GDM1 (cell line): ENCODE measurements at regions not wholly inside any gene's neighbourhood (a gene's known extent, or its start where the extent isn't known, plus 50 kb on each side); places are given as distances from the start of the nearest gene placed in this dataset.
"Not testable (repeated sequence)": the region's sequence is repeated elsewhere in the genome, so short reads cannot be mapped to it uniquely, and the experiment has no call there.

ENCODE experiments used
- DNase-seq: peaks from one replicate; lab custom pipeline; 2025; lab: John Stamatoyannopoulos, UW

DNA sequence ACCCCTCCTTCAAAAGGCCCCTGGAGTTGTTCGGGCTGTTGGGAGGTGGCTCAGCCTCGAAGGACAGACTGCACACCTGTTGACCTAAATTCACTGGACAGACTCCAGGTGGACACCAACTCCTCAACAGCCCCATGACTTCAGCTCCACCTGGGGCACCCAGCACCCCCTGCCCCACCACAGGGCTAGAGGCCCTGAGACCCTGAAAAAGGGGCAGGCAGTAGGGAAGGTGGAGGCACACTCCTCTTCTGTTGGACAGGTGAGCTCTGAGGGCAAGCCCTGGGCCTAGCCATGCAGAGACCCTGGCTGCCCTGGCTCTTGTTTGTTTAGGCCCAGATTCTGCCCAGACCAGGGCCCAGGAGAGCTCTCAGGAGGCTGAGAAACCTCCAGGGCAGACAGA, 409.7 kb upstream of the CAMK1G start:
- DNase-seq: not testable (repeated sequence)

DNA sequence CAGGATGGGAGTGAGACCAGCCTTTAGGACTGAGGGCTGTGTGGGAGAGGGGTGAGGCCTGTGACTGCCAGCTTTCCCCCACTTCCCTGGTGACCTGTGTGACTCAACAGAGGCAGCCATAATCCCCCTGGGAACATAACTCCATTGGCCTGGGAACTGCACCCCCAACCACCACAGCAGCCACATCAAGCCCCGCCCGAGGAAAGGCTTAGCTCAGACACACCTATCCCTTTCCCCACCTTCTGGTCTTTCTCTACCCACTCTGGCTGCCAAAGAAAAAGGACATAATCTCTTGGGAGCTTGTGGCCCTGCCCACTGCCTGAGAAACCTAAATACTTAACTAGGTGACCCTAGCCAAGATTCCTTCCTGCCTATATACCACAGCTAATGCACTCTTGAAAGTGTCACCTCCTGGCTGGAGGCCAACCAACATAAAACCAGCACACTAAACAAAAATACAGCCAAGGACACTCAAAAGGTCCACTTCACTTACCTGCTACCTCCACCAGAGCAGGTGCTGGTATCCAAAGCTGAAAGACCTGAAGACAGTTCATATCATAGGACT, 406.6 kb upstream of the CAMK1G start:
- DNase-seq: no peak

DNA sequence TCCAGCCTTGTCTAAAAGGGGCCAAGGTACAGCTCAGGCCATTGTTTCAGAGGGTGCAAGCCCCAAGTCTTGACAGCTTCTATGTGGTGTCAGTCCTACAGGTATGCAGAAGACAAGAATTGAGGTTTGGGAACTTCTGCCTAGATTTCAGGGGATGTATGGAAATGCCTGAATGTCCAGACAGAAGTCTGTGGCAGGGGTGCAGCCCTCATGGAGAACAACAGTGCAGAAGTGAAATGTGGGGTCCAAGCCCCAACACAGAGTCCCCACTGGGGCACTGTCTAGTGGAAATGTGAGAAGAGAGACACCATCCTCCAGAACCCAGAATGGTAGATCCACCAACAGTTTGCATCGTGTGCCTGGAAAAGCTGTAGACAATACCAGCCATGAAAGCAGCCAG, 400.3 kb upstream of the CAMK1G start:
- DNase-seq: no peak

DNA sequence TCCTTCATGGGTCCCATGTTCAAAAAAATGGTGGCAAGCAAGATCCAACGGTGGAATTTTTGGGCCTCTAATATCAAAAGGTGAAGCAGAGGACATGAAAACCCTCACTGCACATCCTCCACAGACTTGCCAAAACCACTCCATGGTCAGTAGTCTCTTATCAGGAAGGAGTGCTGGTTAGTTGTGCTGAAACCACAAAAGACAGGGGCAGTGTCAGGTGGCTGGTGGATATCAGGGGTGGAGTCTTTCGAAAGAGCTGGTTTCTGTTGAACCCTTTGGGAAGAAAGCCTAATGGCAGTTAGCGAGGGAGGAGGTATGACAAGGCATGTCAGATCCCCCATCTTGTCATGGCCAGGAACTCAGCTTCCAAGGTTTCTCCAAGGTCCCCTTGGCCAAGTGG, 395.9 kb upstream of the CAMK1G start:
- no peak for DNase-seq

DNA sequence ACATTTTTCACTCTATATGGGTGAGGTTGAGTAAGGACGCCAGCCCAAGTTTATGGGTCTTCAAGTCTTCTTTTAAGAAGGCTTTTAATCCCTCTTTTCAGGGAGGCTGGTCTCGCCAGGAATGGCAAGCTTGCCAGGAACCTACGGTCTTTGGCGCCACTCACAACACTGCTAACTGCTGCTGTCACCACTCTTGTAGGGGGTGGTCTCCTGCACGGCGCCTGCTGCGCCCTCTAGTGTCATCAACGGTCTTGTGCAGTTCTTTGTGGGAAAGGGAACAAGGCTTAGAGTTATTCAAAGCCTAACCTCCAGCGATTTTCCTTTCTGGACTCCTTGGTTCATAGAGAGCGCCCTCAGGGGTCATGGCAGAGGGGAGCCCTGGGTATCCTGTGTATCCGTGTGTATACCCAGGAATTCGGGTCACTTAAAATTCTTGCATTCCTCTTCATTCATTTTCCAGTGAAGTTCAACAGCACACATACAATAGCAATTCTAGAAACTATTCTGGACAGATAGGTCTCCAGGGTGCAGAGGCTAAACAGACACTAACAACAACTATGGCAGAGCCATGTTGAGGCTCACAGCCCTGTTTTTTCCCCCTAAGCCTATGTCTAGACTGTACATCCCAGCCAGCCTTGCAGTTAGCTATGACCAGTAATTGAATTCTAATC, 392.8 kb upstream of the CAMK1G start:
- no peak for DNase-seq

DNA sequence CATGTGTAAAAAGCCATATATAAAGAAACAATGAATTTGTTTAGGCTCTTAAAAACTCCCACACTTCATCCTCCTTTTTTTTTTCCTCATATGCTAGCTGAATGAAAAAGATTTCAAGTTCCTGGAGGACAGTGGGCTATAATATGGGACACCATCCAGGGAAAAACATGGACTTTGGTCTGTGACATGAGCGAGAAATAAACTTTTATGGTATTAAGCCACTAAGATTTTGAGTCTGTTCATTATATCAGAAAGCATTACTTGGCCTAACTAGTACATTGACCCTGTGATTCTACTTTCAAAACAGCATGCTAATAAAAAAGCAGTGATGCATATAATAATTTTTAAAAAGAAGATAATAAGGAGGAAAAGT, 392.3 kb upstream of the CAMK1G start:
- DNase-seq: no peak

DNA sequence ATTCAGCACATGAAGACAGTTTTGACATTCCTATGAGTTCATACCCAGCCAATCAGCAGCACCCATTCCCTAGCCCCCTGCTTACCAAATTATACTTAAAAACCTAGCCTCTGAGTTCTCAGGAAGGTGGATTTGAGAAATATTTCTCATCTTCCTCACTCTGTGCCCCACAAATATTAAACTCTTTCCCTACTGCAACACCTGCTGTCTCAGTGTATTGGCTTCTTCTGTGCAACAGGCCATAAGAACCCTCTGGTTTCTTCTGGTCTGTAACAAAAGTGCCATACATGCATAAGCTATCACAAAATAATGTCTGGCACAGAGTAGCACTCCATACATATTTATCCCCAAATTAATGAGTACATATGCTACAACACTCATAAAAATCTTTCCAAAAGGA, 387.4 kb upstream of the CAMK1G start:
- no peak for DNase-seq

DNA sequence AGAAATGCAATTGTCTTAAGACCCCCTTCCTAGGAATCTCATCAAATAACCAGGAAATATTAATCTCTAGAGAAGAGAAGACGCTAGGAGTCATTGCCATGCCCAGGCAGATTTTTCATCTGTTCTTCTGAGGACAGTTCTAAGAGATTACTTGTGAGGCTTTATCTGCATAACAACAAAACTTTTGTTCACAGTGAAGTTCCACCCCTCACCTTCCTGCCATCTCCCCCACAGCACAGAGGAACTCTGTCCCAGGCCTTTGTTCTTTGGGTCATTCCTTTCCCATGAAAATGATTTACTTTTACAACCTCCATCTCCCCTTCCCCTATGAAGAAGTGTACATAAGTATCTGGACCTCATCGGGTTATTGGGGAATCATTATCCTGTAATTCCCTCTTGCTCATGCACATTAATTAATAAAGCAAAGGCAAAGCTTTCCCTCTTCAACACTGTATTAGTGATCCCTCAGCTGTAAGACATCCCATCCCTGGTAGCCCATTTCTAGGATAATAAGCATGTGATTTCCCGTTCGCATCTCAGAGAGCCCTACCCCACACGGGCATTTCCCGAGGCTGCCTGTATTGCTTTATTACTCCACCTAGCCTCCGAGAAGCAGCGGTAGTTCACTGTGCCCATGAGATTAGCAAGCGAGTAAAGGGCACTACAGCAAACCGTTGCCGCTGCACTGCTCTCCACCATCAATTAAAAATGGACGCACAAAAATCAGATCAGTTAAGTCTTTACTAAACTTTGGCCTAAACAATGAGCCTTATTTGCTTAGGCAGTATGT, 384.4 kb upstream of the CAMK1G start:
- no peak for DNase-seq

DNA sequence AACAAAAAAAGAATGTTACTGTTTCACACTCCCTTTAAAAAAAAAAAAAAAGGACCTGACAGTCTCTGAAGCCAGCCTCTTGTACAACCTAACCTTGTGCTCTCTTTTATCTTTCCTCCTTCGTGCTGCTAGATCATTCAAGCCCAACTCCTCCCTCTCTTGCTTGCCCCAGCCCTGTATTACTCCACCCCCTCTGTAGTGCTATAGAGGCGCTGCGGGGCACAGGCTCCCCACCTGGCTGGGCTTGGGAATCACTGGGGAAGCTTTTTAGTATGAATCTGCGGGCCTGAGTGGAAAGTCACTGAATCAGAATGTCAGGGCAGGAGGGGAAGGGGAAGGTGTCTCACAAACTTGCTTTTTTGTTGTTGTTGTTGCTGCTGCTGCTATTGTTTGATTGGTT, 383.7 kb upstream of the CAMK1G start:
- no peak for DNase-seq

DNA sequence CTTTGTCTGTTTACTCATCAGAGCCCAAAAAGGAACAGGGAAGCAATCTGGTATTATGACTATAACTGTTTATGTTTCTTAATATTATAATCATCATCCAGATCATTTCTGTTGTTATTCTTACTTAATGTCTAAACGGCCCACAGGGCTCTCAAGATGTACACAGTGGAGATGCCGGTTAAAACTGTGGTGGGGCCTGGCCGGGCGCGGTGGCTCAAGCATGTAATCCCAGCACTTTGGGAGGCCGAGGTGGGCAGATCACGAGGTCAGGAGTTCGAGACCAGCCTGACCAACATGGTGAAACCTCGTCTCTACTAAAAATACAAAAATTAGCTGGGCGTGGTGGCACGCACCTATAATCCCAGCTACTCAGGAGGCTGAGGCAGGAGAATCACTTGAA, 381.2 kb upstream of the CAMK1G start:
- DNase-seq: not testable (repeated sequence)

DNA sequence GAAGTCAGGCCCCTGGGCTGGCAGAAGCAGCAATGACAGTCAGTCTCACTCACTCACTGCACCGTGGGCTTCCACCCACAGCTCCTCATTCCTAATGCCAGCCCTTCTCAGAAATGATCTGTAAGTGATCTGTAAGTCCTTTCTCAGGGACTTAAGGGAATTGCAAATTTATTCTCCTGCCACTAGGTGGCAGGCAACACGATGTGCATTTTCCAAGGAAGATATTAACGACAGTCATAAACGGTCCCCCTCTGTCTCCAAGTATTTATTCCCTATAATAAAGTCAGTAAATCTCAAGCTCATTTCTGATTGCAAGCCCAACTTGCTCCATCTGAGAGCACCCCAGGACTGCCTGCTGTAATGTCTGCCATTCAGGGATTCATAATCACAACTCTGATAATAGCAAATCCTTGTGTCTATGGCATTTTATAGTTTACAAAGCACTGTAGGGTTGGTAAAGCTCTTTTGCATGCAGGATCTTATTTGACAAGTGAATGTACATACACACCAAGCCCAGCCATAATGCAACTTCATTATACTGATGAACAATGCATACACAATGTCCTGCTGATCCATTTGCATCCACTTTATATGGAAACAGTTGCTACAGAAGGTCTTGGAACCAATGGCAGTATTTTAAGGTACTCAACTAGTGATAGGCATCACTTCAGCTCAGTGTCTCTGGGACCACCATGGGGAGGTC, 380.5 kb upstream of the CAMK1G start:
- DNase-seq: no peak

DNA sequence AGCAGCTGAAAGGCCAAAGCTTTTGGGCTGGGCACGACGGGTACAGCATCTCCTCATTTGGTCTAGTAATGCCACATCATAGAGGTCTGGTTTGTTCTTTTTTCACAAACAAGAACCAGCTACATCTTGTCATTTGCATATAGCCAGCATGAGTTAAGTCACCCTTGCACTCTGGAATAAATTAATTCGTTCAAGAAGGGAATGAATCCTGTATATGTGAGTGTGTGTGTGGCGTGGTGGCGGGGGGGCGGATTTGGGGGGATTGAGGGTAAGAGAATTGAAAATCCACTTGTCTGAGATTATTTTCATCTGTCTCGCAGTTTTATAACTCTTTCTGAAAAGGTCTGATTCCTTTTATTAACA, 380.0 kb upstream of the CAMK1G start:
- DNase-seq: no peak

DNA sequence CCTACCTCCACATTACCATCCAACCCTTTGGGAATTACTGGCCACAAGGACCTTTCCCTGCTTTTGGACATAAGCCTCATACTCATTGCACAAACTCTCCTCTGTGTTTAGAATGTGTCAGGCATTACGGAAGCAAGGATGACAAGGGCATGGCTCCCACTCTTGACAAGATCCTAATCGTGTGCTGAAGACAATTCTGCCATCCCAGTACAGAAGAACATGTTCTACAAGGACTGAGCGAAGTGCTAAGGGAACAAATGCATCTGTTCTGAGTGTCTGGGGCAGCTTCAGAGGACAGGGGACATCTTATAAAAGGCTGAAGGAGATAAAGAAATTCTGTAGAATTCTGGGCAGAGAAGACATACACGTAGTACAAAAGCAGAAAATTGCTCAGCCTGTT, 378.5 kb upstream of the CAMK1G start:
- no peak for DNase-seq

DNA sequence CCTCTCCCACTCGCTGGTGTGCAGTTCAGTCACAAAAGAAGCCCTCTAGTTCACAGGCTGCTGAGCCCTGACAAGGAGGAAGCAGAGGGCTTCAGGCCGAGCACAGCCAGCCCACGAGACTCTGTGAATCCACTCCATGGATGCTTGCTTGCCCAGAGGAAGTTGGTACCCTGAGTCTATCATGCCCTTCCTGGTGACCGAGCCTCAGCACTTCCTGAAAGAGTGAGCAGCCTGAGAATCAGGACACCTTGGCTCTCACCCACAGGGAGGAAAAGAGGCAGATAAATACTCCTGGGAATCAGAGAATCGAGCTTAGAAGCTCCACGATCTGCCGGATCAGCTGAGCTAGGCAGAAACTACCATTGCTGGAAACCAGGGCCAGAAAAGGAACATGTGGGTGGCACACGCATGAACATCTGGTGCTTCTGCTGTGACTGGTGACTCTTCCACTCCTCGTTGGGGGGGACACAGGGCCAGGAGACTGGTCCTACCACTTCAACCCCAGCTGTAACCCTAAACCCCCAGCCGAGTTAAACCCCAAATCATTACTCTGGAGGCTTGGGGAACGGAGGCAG, 376.3 kb upstream of the CAMK1G start:
- DNase-seq: no peak

DNA sequence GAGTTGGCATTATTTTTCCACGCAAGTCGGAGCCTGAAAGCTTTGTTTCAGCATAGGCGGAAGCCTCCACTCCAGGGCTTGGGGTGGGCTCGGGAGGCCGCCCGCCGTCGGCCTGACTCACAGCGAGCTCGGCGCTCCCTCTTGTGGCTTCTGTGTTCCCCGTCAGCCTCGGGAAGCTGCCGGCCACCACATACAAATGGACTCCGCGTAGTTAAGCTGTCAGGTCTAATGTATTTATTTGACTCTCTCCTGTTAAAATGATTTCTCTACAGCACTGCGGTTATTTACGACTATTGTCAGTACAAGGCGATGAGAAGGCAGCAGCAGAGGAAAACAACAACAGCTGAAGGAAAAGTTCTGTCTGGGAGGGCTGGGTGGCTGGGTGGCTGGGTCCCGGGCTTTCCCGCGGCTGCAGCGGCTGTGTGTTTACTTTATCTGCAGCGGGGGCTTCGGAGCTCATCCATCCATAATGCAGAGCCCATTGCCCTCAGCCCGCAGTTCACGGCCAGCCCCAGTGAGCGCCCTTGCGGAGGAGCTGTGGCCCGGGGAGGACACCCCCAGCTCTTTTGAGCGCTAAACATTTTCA, 375.7 kb upstream of the CAMK1G start:
- DNase-seq: no peak

DNA sequence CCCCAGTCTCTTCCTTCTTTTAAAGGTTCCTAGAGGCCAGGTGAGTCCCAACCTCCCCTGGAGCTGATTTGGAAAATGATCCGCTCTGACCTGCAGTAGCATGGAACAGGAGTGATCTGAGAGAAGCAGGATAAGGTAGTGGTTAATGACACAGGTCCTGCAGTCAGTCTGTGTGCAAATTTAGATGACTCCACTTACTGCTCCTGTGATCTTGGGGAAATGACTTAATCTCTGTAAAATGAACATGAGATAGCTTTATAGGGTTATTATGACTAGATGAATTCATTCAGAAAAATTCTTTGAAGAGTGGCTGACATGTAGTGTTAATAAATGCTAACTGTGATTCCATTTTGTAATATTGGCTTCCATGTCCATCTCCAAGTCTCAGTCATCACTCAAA, 374.9 kb upstream of the CAMK1G start:
- DNase-seq: no peak

DNA sequence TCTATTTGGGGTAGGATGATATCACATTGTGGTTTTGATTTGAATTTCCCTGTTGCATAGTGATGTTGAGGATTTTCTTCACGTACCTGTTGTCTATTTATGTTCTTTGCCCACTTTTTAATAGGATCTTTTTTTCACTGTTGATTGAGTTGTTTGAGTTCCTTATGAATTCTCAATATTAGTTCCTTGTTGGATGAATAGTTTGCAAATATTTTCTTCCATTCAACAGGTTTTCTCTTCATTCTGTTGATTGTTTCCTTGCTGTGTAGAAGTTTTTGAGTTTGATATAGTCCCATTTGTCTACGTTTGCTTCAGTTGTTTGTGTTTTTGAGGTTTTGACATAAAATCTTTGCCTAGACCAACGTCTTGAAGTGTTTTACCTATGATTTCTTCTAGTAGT, 369.5 kb upstream of the CAMK1G start:
- no peak for DNase-seq

DNA sequence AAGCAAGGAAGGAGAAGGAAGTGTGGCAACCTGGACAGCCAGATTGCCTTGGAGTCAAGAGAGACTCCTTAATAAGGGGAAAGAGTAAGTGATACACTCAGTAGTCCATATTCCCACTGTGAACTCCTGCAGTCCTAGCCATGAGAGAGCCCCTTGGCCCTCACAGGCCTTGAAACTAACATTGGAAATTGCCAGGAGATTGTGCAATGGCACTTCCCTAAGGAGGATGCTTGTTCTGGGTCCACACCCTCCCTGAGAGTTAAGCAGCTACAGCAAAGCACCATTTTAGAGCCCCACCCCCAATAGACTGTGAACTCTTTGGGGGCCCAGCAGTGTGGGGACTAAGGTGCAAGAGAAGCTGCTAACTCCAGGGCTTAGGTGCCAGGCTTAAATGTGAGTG, 367.7 kb upstream of the CAMK1G start:
- DNase-seq: no peak

DNA sequence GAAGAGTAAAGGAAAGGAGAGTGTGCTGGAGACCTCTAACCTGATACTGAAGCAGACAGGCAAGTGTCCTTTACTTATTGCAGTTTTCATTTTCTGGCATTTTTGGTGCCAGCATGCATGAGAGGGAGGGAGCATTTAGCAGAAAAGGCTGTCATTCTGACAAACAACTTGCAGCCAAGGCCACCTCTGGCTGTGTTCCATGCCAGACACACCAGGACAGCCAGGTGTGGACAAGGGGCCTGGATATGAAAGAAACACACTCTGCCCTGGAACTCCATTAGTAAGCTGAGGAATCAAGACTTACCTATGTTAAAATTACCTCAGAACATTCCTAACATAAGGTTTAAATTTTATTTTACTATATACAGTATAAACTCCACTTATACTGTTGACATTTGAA, 365.4 kb upstream of the CAMK1G start:
- no peak for DNase-seq

DNA sequence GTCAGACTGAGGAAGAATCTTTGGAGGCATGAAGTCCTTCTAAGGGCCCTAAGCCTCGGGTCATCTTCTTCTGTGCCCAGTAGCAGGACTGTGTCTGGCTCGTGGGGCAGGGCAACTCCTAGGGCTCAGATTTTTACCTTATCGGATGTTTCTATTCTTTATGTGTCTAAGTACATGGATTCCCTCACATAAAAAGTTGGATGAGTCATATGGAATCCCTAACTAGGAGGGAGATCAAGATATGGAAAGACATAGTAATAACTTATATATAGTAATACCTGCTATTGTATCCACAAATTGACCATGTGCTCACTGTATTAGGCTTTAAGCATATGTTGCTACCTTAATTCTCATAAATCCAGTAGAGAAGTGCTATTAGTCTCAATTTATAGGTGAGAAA, 364.5 kb upstream of the CAMK1G start:
- DNase-seq: no peak

DNA sequence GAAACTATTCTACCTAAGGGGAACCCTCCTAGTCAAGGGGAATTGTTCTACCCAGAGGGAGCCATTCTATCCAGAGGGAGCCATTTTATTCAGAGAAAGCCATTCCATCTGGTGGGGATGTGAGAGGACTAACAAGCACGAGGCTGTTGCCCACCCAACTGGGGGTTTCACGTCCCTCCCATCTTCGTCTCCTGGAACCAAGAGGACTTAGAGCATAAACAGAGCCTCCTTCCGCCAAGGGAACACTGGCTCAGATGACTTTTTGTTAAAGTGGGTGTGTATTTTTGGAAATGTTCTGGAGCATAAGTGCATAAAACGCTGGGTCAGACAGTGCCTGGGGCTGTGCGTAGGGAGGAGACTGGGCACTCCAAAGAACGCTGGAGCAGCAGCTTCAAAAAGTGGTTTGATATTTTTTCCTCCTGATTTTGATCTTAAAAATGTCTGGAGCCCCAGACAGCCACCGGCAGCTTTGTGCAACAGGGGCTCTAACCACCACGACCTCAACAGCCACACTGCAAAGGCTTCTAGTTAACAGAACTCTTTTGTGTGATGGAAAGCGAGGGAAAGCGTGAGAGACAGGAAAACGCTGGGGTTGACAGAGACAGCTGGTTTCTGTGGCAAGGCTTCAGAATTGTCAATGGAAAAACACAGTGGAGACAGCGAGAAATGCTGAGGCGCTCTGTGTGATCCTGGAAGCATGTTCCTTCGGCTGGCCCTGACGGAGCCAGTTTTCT, 363.6 kb upstream of the CAMK1G start:
- no peak for DNase-seq

DNA sequence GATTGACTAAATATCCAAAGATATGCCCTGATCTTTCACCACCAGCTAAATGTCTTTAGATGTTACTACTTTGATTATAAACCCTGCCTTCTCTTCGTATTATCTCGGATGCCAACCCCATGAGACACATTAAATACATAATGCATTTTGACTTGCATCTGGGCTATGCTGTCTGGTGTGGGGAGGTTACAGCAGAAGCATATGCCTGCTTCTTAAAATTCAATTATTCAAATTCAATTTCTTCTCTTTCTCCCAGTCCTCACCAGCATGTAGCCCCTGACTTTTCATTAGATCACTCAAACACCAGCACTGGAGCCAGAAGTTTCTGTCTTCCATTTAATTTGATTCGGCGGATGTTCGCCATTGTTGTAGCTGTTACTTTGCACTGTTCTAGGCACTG, 360.7 kb upstream of the CAMK1G start:
- no peak for DNase-seq
